HG03066 (cell line): ENCODE measurements at regions not wholly inside any gene's neighbourhood (a gene's known extent, or its start where the extent isn't known, plus 50 kb on each side); places are given as distances from the start of the nearest gene placed in this dataset.

Experiments
- ATAC-seq: cut with Tn5 transposase; IDR thresholded peaks from one replicate; pipeline ENCODE4 v1.9.1; 2021; ENCODE audit warnings: low read depth; ENCODE audit not compliant: unreplicated experiment

- no peak for ATAC-seq
These were observed 174.8 kb upstream of the SERP2 start for GRCh38 chr13:44198826-44199225.

DNA sequence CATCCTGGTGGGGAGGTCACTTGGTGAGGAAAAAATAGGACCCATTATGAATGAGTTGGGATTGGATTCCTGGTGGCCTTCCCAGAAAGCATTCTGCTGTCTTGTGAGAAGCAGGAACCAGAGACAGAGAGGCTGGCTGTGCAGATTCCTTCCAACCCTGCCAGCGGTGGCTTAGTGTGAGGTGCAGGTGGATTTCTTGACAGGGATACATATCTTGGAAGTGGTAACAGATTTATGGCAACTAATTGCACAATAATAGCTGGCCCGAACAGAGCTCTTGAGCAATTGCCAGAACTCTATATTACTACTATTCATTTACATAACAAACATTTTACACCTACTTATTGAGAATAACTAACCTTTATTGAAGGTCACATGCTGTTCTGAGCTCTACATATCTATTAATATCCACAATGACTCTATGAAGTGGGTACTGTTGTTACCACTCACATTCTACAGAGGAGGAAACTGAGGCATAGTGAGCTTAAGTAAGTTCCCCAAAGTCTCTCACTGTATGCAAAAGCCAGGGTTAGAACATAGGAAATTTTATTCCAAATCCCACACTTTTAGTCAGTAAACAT, 173.9 kb upstream of the SERP2 start:
- ATAC-seq: no peak

DNA sequence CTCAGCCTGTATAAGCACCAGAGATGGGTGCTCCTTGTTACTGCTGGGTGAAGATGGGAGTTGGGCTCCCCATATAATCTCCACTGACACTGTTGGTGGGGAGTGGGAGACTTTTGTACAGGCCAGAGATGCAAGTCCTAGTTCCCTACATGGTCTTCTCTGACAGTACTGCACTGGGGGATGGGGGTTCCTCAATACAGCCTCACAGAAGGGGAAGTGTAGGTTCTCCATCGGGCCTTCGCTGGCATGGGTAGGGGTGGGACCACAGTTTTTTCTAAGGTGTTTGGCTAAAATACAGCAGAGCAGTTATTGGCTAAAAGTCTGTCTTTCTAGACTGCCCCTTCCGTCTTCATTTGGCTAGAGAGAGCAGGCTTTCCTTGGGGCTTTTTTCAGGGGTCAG, 167.2 kb upstream of the SERP2 start:
- ATAC-seq: no peak

DNA sequence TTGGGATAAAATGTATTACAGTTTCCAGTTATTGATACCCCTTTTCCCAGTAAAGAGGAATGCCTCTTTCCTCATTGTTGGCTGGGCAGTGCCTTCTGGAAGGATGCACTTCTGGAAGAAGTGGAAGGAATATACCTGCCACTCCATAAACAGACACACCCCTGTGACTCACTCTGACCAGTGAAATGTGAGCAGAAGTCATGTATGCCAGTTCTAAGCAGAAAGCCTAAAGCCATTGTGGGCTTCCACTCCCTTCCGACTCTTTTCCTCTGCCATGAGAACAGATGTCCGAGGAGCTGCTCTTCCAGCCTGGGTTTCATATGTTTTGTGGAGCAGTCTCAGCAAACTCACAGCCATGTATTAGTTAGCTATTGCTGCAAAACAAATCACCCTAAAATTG, 166.1 kb upstream of the SERP2 start:
- no peak for ATAC-seq

GRCh38 chr13:44210525-44210924, 163.1 kb upstream of the SERP2 start:
- ATAC-seq: no peak

DNA sequence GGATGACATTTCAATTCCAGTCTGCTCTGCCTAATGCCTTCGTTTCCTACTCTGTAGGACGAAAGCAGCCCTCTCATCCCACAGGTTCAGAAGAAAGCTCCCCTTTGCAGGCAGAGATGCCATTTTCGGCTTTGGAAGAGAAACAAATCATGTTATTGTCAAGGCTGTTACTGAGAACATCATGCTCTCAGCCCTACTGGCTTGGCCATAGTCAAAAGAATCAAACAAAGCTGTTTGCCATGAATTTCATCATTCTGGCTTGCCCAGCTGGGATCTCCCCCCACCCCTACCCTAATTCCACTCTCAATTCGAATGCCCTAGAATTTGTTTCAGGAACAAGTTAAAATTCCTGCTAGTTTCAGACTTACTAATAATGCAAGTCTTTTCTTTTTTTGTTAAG, 162.3 kb upstream of the SERP2 start:
- no peak for ATAC-seq

DNA sequence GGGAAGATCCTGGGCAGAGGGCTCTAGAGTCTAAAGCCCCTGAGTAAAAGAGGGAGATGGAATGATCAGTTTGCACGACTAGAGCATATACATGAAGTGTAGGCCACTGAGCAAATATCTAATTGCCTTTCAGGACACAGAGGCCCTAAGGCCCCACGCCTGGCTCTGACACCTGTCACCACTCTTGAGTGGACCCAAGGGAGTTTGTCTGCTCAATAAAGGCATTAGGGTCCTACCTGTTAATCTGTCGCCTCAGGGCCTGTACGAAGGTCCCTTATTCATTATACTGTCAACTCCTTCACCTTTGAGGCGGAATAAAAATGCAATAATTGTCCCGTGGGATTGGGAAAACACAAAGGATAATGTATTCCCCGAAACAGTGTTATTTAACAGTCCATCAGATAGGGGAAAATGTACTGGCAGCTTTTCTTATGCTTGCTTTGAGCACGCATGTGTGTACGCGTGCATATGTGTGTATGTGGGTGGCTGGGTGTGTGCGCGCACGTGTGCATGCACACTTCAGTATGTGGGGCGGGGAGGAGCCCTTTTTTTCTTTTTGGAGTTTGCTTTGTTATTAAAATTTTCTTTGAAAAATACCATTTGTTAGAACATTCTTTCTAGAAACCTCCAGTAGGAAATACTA, 161.8 kb upstream of the SERP2 start:
- no peak for ATAC-seq

GRCh38 chr13:44212633-44213396, 160.8 kb upstream of the SERP2 start:
- no peak for ATAC-seq

GRCh38 chr13:44218501-44219240, 155.0 kb upstream of the SERP2 start:
- ATAC-seq: no peak

- ATAC-seq: no peak
These were observed 153.8 kb upstream of the SERP2 start for GRCh38 chr13:44219577-44220548.

DNA sequence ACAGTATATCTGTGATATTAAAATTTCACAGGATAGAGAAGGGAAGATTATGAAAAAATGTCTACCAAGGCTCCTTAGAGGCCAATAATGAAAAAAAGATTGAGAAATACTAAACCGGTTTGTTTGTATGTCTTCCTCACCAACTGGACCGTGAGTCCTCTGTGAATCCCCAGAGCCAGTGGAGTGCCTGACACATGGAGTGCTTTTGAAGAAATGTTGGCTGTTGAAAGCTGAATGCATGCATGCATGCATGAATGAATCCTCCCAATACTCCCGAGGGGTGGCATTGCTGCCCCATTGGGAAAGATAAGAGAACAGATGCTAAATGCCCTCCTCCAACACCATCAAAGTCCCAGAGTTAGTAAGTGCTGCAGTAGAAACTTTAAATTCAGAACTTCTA, 152.7 kb upstream of the SERP2 start:
- ATAC-seq: no peak

- ATAC-seq: no peak
These were observed 152.0 kb upstream of the SERP2 start for GRCh38 chr13:44221657-44222056.

GRCh38 chr13:44223770-44224444, 149.7 kb upstream of the SERP2 start:
- ATAC-seq: no peak

GRCh38 chr13:44224450-44225149, 149.0 kb upstream of the SERP2 start:
- ATAC-seq: no peak

- no peak for ATAC-seq
These were observed 144.1 kb upstream of the SERP2 start for GRCh38 chr13:44229371-44230030.

DNA sequence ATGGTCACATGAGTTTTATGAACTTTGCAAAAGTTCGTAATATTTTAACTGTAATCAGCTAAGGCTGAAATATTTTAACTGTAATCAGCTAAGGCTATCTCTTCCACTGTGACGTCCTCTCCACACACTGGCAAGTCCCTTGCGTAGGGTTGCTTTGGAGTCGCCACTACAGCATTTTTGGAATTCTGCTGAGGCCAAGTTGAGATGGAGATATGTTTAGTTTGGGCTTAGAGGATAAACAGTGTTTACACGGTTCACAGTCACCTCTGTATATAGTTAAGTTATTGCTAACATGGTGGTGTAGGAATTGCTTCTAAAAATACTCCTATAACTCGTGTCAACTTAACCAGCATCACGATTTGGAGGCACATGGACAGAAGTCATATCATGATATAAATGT, 143.6 kb upstream of the SERP2 start:
- no peak for ATAC-seq

DNA sequence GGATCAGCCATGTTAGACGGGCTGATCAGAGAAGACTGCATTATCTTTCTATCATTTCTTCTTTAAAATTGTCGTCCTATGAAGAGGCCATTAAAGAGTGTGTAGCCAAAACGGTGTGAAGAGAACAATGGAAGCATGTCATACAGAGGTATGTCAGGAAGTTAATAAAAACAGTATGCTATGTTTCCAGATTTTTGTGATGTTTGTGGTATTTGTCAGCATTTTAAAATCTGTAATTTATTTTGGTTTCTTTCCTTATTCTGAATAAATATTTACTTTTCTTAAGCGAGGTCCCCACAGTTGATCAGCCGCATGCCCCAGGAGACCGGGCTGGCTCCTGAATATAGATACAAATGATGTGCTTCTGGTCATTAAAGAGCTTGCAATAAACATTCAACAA, 142.9 kb upstream of the SERP2 start:
- ATAC-seq: no peak

- no peak for ATAC-seq
These were observed 141.7 kb upstream of the SERP2 start for GRCh38 chr13:44231786-44232516.
